Heart left ventricle (tissue), 16 donors: ENCODE measurements at regions not wholly inside any gene's neighbourhood (a gene's known extent, or its start where the extent isn't known, plus 50 kb on each side); places are given as distances from the start of the nearest gene placed in this dataset.

ENCODE experiments used
- ATAC-seq, 4 donors: fragments of 200-7000 bp; cut with Tn5 transposase; one replicate each; pipeline ENCODE4 v1.9.1; 2020 to 2022; ENCODE audit warnings: moderate library complexity in 4 of 4, mild to moderate bottlenecking in 3 of 4, moderate number of reproducible peaks in 1 of 4
- DNase-seq, 5 donors: peaks; one replicate each; pipeline ENCODE4 v3.0.0-alpha.2; 2020
- H3K27ac ChIP-seq, 12 donors: fragments of 200-600 bp; sonication (generic) in 4 of 12; one replicate each; pipeline versions ENCODE4 v1.5.0 to v1.8.0; 2016 to 2022; ENCODE audit warnings: mild to moderate bottlenecking in 2 of 12
- H3K27me3 ChIP-seq, 9 donors: fragments of 200-600 bp; sonication (generic) in 2 of 9; one replicate each; pipeline versions ENCODE4 v1.5.1 to v1.8.0; 2016 to 2022; ENCODE audit warnings: mild to moderate bottlenecking in 3 of 9
- H3K36me3 ChIP-seq, 9 donors: fragments of 200-600 bp; sonication (generic) in 2 of 9; one replicate each; pipeline versions ENCODE4 v1.5.0 to v1.8.0; 2018 to 2022; ENCODE audit warnings: mild to moderate bottlenecking in 2 of 9
- H3K4me1 ChIP-seq, 12 donors: fragments of 200-600 bp; sonication (generic) in 4 of 12; one replicate each; pipeline versions ENCODE4 v1.5.0 to v1.8.0; 2016 to 2022; ENCODE audit warnings: mild to moderate bottlenecking in 3 of 12
- H3K4me3 ChIP-seq, 12 donors: fragments of 200-600 bp; sonication (generic) in 4 of 12; one replicate each; pipeline versions ENCODE4 v1.5.0 to v1.8.0; 2017 to 2022; ENCODE audit warnings: mild to moderate bottlenecking in 9 of 12, moderate library complexity in 4 of 12
- H3K9me3 ChIP-seq, 12 donors: fragments of 200-600 bp; sonication (generic) in 4 of 12; one replicate each; pipeline versions ENCODE4 v1.5.0 to v1.8.0; 2016 to 2022; ENCODE audit warnings: mild to moderate bottlenecking in 1 of 12
- POLR2A ChIP-seq, 2 donors: fragments of 450-650 bp; IDR thresholded peaks; one replicate each; pipeline ENCODE4 v1.6.1; 2017; ENCODE audit warnings: antibody characterized with exemption in 2 of 2, mild to moderate bottlenecking in 2 of 2, moderate library complexity in 2 of 2
- WGBS, 4 donors: extraction: QIAGEN DNeasy Blood & Tissue Kit in 2 of 4; methylation state at CpG; one replicate each; pipeline versions ENCODE4 v1.1.5 to v1.1.7; 2013 to 2018; 5-methylcytosine and 5-hydroxymethylcytosine counted together
- intact Hi-C, 10 donors: fragments of 100-400 bp; cut with DNase I; formaldehyde crosslinking; loops; one replicate each; pipeline versions ENCODE4 v1.11.1 to v1.14.2; 2022
- TF ChIP-seq, protein P1 (sequence below), 12 donors: fragments of 200-600 bp; sonication (generic) in 4 of 12; IDR thresholded peaks; one replicate each; pipeline versions ENCODE4 v1.5.0 to v1.8.0; 2018 to 2022; ENCODE audit warnings: antibody characterized with exemption in 12 of 12, mild to moderate bottlenecking in 5 of 12
- donor health status: ischemic (EF 13 %, LVEDD 7.1; RV severe dilation, severe dysfunction).
- donor health status: healthy with polysubstance abuse.
- donor health status: DM: no; HTN: yes; CAD: no.
- donor health status: DM: no; HTN: no; CAD: no.
- donor health status: ischemic (EF 25% LVEDD 6.9; RV normal size, moderate dysfunction).
- donor health status: ischemic (EF 25% LVEDD 5.7; RV mildly dilated, moderate dysfunction).
- donor health status: healthy.
- donor health status: DM: yes; HTN: yes; CAD: no.
- donor health status: ischemic (EF 35%, LVEDD 5.7; RV mildly dilated, moderate dysfunction).
- donor health status: nonischemic (EF 11% LVEDD 7.7; RV severe dilation, severe dysfunction).
- donor health status: DM: yes; HTN: yes; CAD: no.
- donor health status: PGD.
- donor health status: ischemic (EF 29% LVEDD 5.4; RV normal size, mild dysfunction).
- donor health status: nonischemic (EF 23%, LVEDD 6.1; RV moderate dilation, normal function).

DNA sequence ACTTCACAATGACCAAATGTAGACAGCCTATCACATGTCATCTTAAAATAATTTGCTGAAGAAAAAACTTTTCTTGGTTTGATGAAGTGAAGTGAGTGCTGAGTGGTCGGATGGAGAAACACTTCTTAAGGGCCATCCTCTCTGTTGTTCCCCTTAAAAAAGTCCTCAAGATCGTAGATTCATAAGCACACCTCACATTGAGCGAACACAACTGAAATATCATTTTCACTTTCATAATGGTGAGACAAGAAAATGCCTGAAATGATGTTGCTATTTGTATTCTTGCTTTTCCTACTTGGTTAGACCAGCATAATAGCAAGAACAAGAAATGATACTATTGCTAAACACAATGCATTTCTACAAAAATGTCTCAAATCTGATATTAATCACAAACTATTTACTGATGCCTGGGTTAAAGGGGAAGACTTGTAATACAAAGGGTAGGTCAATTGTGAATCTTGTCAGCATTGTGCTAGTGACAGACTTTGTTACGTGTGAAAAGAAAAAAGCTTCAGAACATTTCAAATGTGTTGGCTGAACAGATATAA is 305.6 kb upstream of the NR3C2 start:
- DNase-seq (no peak), ATAC-seq (no peak)
- Histone ChIP-seq H3K9me3 (peaks cover 0 to 5% (median 0%) of the 10 kb centered on the region in 12 donors), H3K27ac (no peak overlapping the region), H3K4me1 (no peaks in the 10 kb centered on the region), H3K4me3 (no peak overlapping the region), H3K36me3 (no peaks in the 10 kb centered on the region), H3K27me3 (no peaks in the 10 kb centered on the region)
- intact Hi-C loops = no loop called here
- WGBS, 4 donors = 72 to 81% (median 77%) methylated on average over 4 of the region's 4 CpGs
- TF ChIP-seq, protein P1, sequence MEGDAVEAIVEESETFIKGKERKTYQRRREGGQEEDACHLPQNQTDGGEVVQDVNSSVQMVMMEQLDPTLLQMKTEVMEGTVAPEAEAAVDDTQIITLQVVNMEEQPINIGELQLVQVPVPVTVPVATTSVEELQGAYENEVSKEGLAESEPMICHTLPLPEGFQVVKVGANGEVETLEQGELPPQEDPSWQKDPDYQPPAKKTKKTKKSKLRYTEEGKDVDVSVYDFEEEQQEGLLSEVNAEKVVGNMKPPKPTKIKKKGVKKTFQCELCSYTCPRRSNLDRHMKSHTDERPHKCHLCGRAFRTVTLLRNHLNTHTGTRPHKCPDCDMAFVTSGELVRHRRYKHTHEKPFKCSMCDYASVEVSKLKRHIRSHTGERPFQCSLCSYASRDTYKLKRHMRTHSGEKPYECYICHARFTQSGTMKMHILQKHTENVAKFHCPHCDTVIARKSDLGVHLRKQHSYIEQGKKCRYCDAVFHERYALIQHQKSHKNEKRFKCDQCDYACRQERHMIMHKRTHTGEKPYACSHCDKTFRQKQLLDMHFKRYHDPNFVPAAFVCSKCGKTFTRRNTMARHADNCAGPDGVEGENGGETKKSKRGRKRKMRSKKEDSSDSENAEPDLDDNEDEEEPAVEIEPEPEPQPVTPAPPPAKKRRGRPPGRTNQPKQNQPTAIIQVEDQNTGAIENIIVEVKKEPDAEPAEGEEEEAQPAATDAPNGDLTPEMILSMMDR (IDR thresholded peaks at IDR 0.05) = no peak
- no peak for TF ChIP-seq POLR2A (IDR thresholded peaks at IDR 0.05)

DNA sequence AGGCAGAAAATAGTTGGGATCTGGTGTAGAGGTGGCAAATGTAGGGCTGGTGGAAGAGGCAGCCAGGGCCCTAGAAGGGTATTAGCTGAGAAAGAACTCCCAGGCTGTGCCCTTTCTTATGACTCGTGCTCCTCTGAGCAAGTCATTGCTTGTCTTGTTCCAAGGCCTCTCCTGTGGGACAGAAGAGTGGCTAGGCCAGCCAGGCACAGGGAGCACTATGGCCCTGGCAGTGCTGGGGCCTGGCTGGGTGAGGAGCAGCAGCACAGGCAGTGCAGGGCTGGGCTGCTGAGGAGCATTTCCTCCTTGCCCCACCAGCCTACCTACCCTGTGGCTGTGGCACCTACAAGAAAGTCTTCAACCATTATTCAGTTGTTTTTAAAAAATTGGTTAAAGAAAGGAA is 298.5 kb upstream of the NR3C2 start:
- no peaks in the 10 kb centered on the region for H3K27me3 ChIP-seq
- 65 to 88% (median 83%) methylated on average over 1 of the region's 1 CpG for WGBS, 4 donors
- peak in 1 of 5 donors; percentile 21 for DNase-seq
- H3K9me3 ChIP-seq = peaks cover 0 to 12% (median 0%) of the 10 kb centered on the region in 12 donors
- TF ChIP-seq POLR2A (IDR thresholded peaks at IDR 0.05) = no peak
- TF ChIP-seq, protein P1 (IDR thresholded peaks at IDR 0.05) = no peak
- H3K4me1 ChIP-seq = peaks cover 0 to 5% (median 0%) of the 10 kb centered on the region in 12 donors
- H3K27ac ChIP-seq = no peak overlapping the region
- intact Hi-C loops = no loop called here
- no peak overlapping the region for H3K4me3 ChIP-seq
- no peak for ATAC-seq
- H3K36me3 ChIP-seq = no peaks in the 10 kb centered on the region

DNA sequence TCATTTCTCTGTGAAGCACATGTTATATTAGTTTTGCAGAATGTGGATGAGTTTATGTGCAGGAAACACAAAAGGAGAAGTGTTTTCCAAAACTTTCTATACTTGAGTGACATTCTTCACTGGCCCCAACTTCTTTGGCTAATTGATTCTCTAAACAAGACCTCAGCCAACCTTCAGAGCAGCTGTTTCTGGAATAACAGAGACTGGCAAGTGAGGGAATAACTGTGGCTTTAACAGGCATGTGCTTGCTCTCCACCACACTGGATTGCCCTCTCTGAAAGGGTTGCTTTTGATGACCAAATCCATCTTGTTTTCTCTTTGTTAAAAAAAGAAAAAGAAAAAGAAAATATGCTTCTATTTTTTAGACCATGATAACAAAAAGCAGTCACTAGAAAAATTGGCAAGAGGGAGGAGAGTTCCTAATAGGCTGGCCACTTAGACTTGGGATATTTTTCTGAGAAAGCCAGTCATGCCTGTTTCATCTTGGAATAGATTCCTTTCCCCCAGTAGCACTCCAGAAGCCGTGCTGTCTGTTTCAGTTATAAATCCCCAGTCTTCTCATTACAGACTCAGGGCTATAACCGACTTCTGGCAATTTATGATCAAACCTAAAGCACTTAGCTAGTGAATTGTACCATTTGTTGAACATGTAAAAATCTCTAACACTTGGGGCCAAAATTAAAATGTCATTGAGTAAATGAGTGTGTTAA is 295.0 kb upstream of the NR3C2 start:
- intact Hi-C loops = no loop called here
- Histone ChIP-seq H3K27ac (no peak overlapping the region), H3K4me3 (no peak overlapping the region), H3K9me3 (peaks cover 0 to 4% (median 0%) of the 10 kb centered on the region in 12 donors), H3K27me3 (no peaks in the 10 kb centered on the region), H3K4me1 (peaks cover 0 to 5% (median 0%) of the 10 kb centered on the region in 12 donors), H3K36me3 (no peaks in the 10 kb centered on the region)
- DNase-seq = no peak
- 61 to 73% (median 64%) methylated on average over 2 of the region's 2 CpGs for WGBS, 4 donors
- no peak for ATAC-seq
- TF ChIP-seq, protein P1 (IDR thresholded peaks at IDR 0.05) = no peak
- TF ChIP-seq POLR2A (IDR thresholded peaks at IDR 0.05) = no peak

DNA sequence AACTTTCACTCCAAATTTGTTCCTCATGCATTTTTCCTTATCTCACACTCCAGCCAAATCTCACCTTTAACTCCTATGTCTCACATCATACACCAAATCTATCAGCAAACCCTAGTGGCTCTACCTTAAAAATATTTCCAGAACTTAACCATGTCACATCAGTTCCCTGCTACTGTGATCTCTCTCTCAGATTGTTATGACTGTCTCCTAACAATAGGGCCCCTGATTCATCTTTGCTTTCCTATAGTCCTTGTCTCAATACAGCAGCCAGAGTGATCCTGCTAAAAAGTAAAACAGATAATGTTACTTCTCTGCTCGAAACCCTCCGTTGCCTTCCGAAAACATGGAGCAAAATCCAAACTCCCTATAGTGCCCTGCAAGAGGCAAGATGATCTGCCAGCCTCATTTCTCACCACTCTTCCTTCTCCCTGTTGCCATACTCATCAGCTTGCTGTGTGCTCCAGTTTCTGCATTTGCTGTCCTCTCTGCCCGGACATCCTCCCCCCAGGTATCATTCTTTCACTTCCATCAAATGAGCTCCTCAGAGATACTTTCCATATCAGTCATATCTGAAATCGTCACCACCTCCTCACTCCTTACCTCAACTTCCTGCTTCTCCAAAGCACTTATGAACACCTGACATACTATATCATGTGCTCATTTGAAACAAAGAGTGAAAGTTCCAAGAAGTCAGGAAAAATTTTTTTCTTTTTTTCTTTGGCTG is 293.4 kb upstream of the NR3C2 start:
- H3K4me1 ChIP-seq = peaks cover 0 to 5% (median 0%) of the 10 kb centered on the region in 12 donors
- H3K27ac ChIP-seq = no peak overlapping the region
- intact Hi-C loops = no loop called here
- H3K36me3 ChIP-seq = no peaks in the 10 kb centered on the region
- no peaks in the 10 kb centered on the region for H3K9me3 ChIP-seq
- no peaks in the 10 kb centered on the region for H3K27me3 ChIP-seq
- WGBS, 4 donors = 86 to 89% (median 88%) methylated on average over 5 of the region's 5 CpGs
- H3K4me3 ChIP-seq = no peak overlapping the region
- ATAC-seq = no peak
- DNase-seq = no peak
- TF ChIP-seq, protein P1 (IDR thresholded peaks at IDR 0.05) = no peak
- TF ChIP-seq POLR2A (IDR thresholded peaks at IDR 0.05) = no peak
